ENCODE measurements at regions not wholly inside any gene's neighbourhood (a gene's known extent, or its start where the extent isn't known, plus 50 kb on each side); places are given as distances from the start of the nearest gene placed in this dataset.

GRCh38 chr16:50496990-50497389 is 51.2 kb upstream of the NKD1 start:
- TF ChIP-seq CTCF (IDR thresholded peaks at IDR 0.05) (no peak), POLR2AphosphoS5 (IDR thresholded peaks at IDR 0.05; ENCODE audit: insufficient read depth in 1 of 2, low read depth in 1 of 2) (no peak), POLR2A (IDR thresholded peaks at IDR 0.05) (no peak)

All from vagina (tissue), 2 donors.